Suppressor macrophage treated with lipopolysaccharide for 1 hour (primary cell): ENCODE measurements at regions not wholly inside any gene's neighbourhood (a gene's known extent, or its start where the extent isn't known, plus 50 kb on each side); places are given as distances from the start of the nearest gene placed in this dataset.

Experiments used
- DNase-seq, 3 donors: peaks; one replicate each; pipeline ENCODE4 v3.0.0-alpha.2; 2020 to 2022

- DNase-seq, result peak in 2 of 3 donors; percentile 17 to 19
These were observed 233.7 kb downstream of the IBTK start for GRCh38 chr6:82013561-82014530.

GRCh38 chr6:82006027-82006738 is 241.4 kb downstream of the IBTK start:
- peak; percentile 35 to 53 (median 51) for DNase-seq

GRCh38 chr6:82000551-82000950 is 247.0 kb downstream of the IBTK start:
- DNase-seq, result no peak

- no peak for DNase-seq
These were observed 247.3 kb upstream of the TENT5A start for GRCh38 chr6:81999826-82000225.

- no peak for DNase-seq
These were observed 246.8 kb upstream of the TENT5A start for GRCh38 chr6:81999270-81999669.

- peak in 1 of 3 donors; percentile 24 for DNase-seq
These were observed 246.0 kb upstream of the TENT5A start for GRCh38 chr6:81998432-81998831.

- DNase-seq, result peak; percentile 71 to 92 (median 86)
These were observed 244.8 kb upstream of the TENT5A start for GRCh38 chr6:81997090-81997926.

GRCh38 chr6:81996414-81996813 is 243.9 kb upstream of the TENT5A start:
- DNase-seq, result peak; percentile 36 to 70 (median 66)

GRCh38 chr6:81995548-81996289 is 243.2 kb upstream of the TENT5A start:
- DNase-seq, result no peak

- no peak for DNase-seq
These were observed 236.4 kb upstream of the TENT5A start for GRCh38 chr6:81988871-81989270.

- DNase-seq, result no peak
These were observed 236.0 kb upstream of the TENT5A start for GRCh38 chr6:81988446-81988845.

GRCh38 chr6:81987293-81987692 is 234.8 kb upstream of the TENT5A start:
- DNase-seq, result no peak

GRCh38 chr6:81985191-81985590 is 232.7 kb upstream of the TENT5A start:
- DNase-seq, result no peak

- DNase-seq, result no peak
These were observed 232.1 kb upstream of the TENT5A start for GRCh38 chr6:81984599-81984998.

GRCh38 chr6:81981812-81982211 is 229.3 kb upstream of the TENT5A start:
- peak in 1 of 3 donors; percentile 33 for DNase-seq

- DNase-seq, result no peak
These were observed 227.3 kb upstream of the TENT5A start for GRCh38 chr6:81979767-81980166.

GRCh38 chr6:81979329-81979728 is 226.8 kb upstream of the TENT5A start:
- DNase-seq, result no peak

GRCh38 chr6:81978230-81978629 is 225.7 kb upstream of the TENT5A start:
- no peak for DNase-seq

- DNase-seq, result no peak
These were observed 225.0 kb upstream of the TENT5A start for GRCh38 chr6:81977486-81977885.

- DNase-seq, result no peak
These were observed 217.3 kb upstream of the TENT5A start for GRCh38 chr6:81969814-81970213.

- peak; percentile 10 to 45 (median 44) for DNase-seq
These were observed 216.5 kb upstream of the TENT5A start for GRCh38 chr6:81969011-81969410.

GRCh38 chr6:81966968-81967367 is 214.5 kb upstream of the TENT5A start:
- no peak for DNase-seq
